K562 (cell line): ENCODE measurements at regions not wholly inside any gene's neighbourhood (a gene's known extent, or its start where the extent isn't known, plus 50 kb on each side); places are given as distances from the start of the nearest gene placed in this dataset.
"Not testable (repeated sequence)": the region's sequence is repeated elsewhere in the genome, so short reads cannot be mapped to it uniquely, and the experiment has no call there.

Experiments
- ATAC-seq: fragments of 200-7000 bp; cut with Tn5 transposase; 3 replicates; pipeline ENCODE4 v1.9.1; 2020; ENCODE audit warnings: moderate library complexity
- BruUV-seq: library from RNA; stranded (reverse); fragments of 400-500 nt; replicated peaks from 2 replicates; lab custom pipeline; 2021; lab: Mats Ljungman, UMichigan
- CTCF ChIA-PET: fragments of 300-600 bp; formaldehyde crosslinking; extraction: SDS; loops from one replicate; lab custom pipeline; 2021; ENCODE audit warnings: low intra/inter-chr PET ratio; lab: Yijun Ruan, JAX
- POLR2A ChIA-PET: fragments of 300-600, 350-650 bp; sonication (Branson Sonifier 250); formaldehyde crosslinking; extraction: SDS; loops from one replicate; lab custom pipeline; 2021; ENCODE audit warnings: antibody characterized with exemption, inconsistent platforms; lab: Yijun Ruan, JAX
- DNase-seq, 4 experiments: peaks; one replicate each; pipeline versions ENCODE4 v3.0.0 to v3.0.0-alpha.2; 2011 to 2018; ENCODE audit warnings: low spot score in 3 of 4, mixed read lengths in 3 of 4; ENCODE audit errors: extremely low read depth in 1 of 4
- FAIRE-seq: peaks from 2 replicates; lab custom pipeline; 2011; peaks lifted over from hg19 to GRCh38; lab: Jason Lieb, UNC
- H2AFZ ChIP-seq: 2 replicates; pipeline ENCODE4 v1.6.0; 2011; ENCODE audit warnings: low read depth, low read length, control low read depth, inconsistent platforms
- H3K27ac ChIP-seq: fragments of 200-600 bp; 3 replicates; pipeline ENCODE4 v1.8.0; 2011; ENCODE audit warnings: low read depth, mild to moderate bottlenecking, control low read depth, inconsistent platforms, low read length, moderate library complexity, mixed read lengths; ENCODE audit errors: extremely low read depth
- H3K27me3 ChIP-seq, 2 experiments: fragments of 300-600 bp in 1 of 2; 2 replicates in 1 of 2; 3 replicates in 1 of 2; pipeline versions ENCODE4 v1.6.0 to v1.8.0; 2011; ENCODE audit warnings: inconsistent platforms in 2 of 2, low read length in 2 of 2, mild to moderate bottlenecking in 1 of 2, mixed read lengths in 1 of 2, moderate library complexity in 1 of 2; ENCODE audit not compliant: control insufficient read depth in 2 of 2, insufficient read depth in 2 of 2
- H3K36me3 ChIP-seq: fragments of 300-600 bp; 3 replicates; pipeline ENCODE4 v1.8.0; 2011; ENCODE audit warnings: mild to moderate bottlenecking, low read length, inconsistent platforms; ENCODE audit not compliant: control insufficient read depth, insufficient read depth
- H3K4me1 ChIP-seq, 2 experiments: fragments of 200-600 bp in 1 of 2; replicated peaks in 1 of 2; 2 replicates in 1 of 2; 3 replicates in 1 of 2; pipeline versions ENCODE4 v1.5.1 to v1.8.0; 2011; ENCODE audit warnings: inconsistent platforms in 2 of 2, low read length in 2 of 2, mild to moderate bottlenecking in 1 of 2, mixed read lengths in 1 of 2, moderate library complexity in 1 of 2; ENCODE audit not compliant: control insufficient read depth in 2 of 2, insufficient read depth in 2 of 2
- H3K4me2 ChIP-seq: 2 replicates; pipeline ENCODE4 v1.6.1; 2011; ENCODE audit warnings: low read length, control low read depth, inconsistent platforms, mixed read lengths; ENCODE audit not compliant: insufficient read depth
- H3K4me3 ChIP-seq: fragments of 200-600 bp; sonication (generic), shearing (Covaris generic); 2 replicates; pipeline ENCODE4 v1.5.1; 2016; ENCODE audit warnings: control low read depth, inconsistent platforms
- H3K79me2 ChIP-seq: fragments of 200-600 bp; 3 replicates; pipeline ENCODE4 v1.8.0; 2011; ENCODE audit warnings: low read length, inconsistent platforms; ENCODE audit not compliant: control insufficient read depth, insufficient read depth
- H3K9ac ChIP-seq, 2 experiments: 2 replicates each; pipeline versions ENCODE4 v1.6.0 to v1.6.1; 2011; ENCODE audit warnings: low read depth in 2 of 2, low read length in 2 of 2, control low read depth in 1 of 2, inconsistent platforms in 1 of 2, mild to moderate bottlenecking in 1 of 2, mixed read lengths in 1 of 2; ENCODE audit not compliant: insufficient read depth in 1 of 2
- H3K9me1 ChIP-seq: one replicate; pipeline ENCODE4 v1.6.0; 2011; ENCODE audit warnings: inconsistent platforms, mild to moderate bottlenecking, low read length, moderate library complexity; ENCODE audit not compliant: control insufficient read depth, insufficient read depth
- H3K9me3 ChIP-seq: replicated peaks from 2 replicates; pipeline ENCODE4 v1.5.1; 2011; ENCODE audit warnings: low read depth, low read length, inconsistent platforms; ENCODE audit not compliant: control insufficient read depth, insufficient read depth
- H4K20me1 ChIP-seq: replicated peaks from 2 replicates; pipeline ENCODE4 v1.6.1; 2011; ENCODE audit warnings: low read length, inconsistent platforms, mixed read lengths; ENCODE audit not compliant: control insufficient read depth, insufficient read depth
- WGBS: fragments of 100-300 bp; shearing (Covaris generic); methylation state at CpG from one replicate; pipeline ENCODE4 v1.1.6; 2016; ENCODE audit warnings: low coverage, mixed read lengths; ENCODE audit not compliant: insufficient coverage; ENCODE audit errors: missing lambda C conversion rate; 5-methylcytosine and 5-hydroxymethylcytosine counted together
- in situ Hi-C: fragments of 300-500 bp; cut with MboI; formaldehyde crosslinking; loops from 4 replicates; pipeline ENCODE4 v1.15.0; 2018; ENCODE audit warnings: inconsistent platforms, mixed read lengths
- intact Hi-C: fragments of 100-400 bp; cut with micrococcal nuclease; formaldehyde crosslinking; loops from 2 replicates; pipeline ENCODE4 v1.14.2; 2022

- FAIRE-seq, H3K9ac ChIP-seq, intact Hi-C loops, BruUV-seq, H3K4me3 ChIP-seq, H3K4me2 ChIP-seq, H3K4me1 ChIP-seq, DNase-seq, CTCF ChIA-PET, H3K79me2 ChIP-seq, in situ Hi-C loops, ATAC-seq, H4K20me1 ChIP-seq, H3K27ac ChIP-seq, POLR2A ChIA-PET, H2AFZ ChIP-seq, H3K36me3 ChIP-seq, H3K9me3 ChIP-seq, H3K9me1 ChIP-seq: not testable (repeated sequence)
- peaks cover 9 to 24% of the 10 kb centered on the region in 2 experiments; a peak in 4 of 5 replicates for H3K27me3 ChIP-seq
- 0% methylated on average over 4 of the region's 11 CpGs for WGBS
Observed at GRCh38 chr7:149973681-149974080, 99.9 kb downstream of the ATP6V0E2 start.

GRCh38 chr7:149975608-149976007 lies 101.8 kb downstream of the ATP6V0E2 start:
- H3K4me3 ChIP-seq, FAIRE-seq, ATAC-seq: not testable (repeated sequence)

More at GRCh38 chr7:149975608-149976007, 101.8 kb downstream of the ATP6V0E2 start:
- H3K27me3 ChIP-seq, result peaks cover 8 to 18% of the 10 kb centered on the region in 2 experiments; a peak in 4 of 5 replicates
- BruUV-seq, POLR2A ChIA-PET, H3K36me3 ChIP-seq, H2AFZ ChIP-seq, H3K9me1 ChIP-seq, DNase-seq, H3K79me2 ChIP-seq, intact Hi-C loops, H3K4me1 ChIP-seq, H3K9me3 ChIP-seq, in situ Hi-C loops, H3K4me2 ChIP-seq, H4K20me1 ChIP-seq, CTCF ChIA-PET, H3K9ac ChIP-seq, H3K27ac ChIP-seq: not testable (repeated sequence)
- WGBS, result 2% methylated on average over 4 of the region's 4 CpGs
